MG63 (cell line): ENCODE measurements at regions not wholly inside any gene's neighbourhood (a gene's known extent, or its start where the extent isn't known, plus 50 kb on each side); places are given as distances from the start of the nearest gene placed in this dataset.

Experiments used
- DNase-seq: peaks from one replicate; pipeline ENCODE4 v3.0.0-alpha.2; 2020
- H3K27me3 ChIP-seq: fragments of 250-450 bp; sonication (Bioruptor Pico); 2 replicates; pipeline ENCODE4 v1.5.1; 2020; ENCODE audit warnings: mild to moderate bottlenecking, moderate library complexity
- H3K36me3 ChIP-seq: fragments of 250-450 bp; sonication (Bioruptor Pico); 2 replicates; pipeline ENCODE4 v1.5.1; 2020; ENCODE audit warnings: mild to moderate bottlenecking, moderate library complexity
- H3K4me3 ChIP-seq: fragments of 250-450 bp; sonication (Bioruptor Pico); 2 replicates; pipeline ENCODE4 v1.5.1; 2020; ENCODE audit warnings: mild to moderate bottlenecking, moderate library complexity
- H3K9me3 ChIP-seq: fragments of 250-450 bp; sonication (Bioruptor Pico); 2 replicates; pipeline ENCODE4 v1.5.1; 2020; ENCODE audit warnings: mild to moderate bottlenecking, moderate library complexity

DNA sequence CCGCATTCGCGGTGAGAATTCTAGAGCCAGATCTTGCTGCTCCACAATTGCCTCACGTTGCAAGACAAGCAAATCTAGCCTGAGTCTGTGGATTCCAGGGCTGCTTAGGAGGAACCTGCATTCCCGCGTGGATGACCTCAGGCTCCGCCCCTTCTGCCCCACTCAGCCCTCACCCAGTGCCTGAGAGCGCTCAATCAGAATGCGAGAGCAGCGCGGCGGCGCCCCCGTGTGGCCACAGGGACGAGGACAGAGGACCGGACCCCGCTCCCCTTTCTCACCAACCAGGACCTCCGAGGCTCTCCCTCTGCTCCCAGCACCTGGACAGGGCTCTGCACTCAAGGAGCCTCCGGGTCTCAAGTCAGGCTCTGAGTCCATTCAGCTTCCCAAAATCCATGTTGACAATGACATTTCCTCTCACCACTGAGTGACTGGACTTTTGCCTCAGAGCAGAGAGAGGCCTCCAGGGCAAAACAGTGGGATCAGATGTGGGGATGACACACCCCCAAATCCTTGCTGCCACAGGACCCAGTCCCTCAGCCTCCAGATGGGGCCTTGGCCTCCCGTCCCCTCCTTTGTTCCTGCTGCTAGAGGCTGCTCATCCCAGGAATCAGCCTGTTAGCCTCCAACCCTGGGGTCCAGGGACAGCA, 52.0 kb downstream of the RPP21 start:
- DNase-seq, result peak; percentile 56
- no peaks in the 10 kb centered on the region for H3K36me3 ChIP-seq
- H3K27me3 ChIP-seq, result no peaks in the 10 kb centered on the region
- H3K9me3 ChIP-seq, result no peaks in the 10 kb centered on the region
- no peak overlapping the region for H3K4me3 ChIP-seq

DNA sequence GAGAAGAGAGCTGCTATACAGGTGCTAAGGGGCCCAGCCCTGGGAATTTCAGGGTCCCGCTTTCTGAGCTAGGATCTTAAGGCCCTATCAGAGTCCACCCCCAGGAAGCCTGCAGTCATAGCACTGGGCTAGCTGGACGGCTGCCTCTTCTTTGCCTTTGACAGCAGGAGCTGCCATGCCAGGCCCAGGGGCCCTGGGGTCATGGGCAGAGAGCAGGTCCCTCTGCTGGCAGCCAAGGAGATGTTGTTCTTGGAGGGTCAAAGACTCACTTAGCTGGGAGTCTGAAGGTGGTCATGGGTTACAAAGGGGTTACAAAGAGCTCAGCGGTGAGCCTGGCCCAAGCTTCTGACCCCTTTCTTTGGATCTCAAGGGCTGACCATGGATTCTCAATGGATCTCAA, 52.7 kb downstream of the RPP21 start:
- Histone ChIP-seq H3K9me3 (no peaks in the 10 kb centered on the region), H3K27me3 (no peaks in the 10 kb centered on the region), H3K36me3 (no peaks in the 10 kb centered on the region), H3K4me3 (no peak overlapping the region)
- DNase-seq, result no peak

DNA sequence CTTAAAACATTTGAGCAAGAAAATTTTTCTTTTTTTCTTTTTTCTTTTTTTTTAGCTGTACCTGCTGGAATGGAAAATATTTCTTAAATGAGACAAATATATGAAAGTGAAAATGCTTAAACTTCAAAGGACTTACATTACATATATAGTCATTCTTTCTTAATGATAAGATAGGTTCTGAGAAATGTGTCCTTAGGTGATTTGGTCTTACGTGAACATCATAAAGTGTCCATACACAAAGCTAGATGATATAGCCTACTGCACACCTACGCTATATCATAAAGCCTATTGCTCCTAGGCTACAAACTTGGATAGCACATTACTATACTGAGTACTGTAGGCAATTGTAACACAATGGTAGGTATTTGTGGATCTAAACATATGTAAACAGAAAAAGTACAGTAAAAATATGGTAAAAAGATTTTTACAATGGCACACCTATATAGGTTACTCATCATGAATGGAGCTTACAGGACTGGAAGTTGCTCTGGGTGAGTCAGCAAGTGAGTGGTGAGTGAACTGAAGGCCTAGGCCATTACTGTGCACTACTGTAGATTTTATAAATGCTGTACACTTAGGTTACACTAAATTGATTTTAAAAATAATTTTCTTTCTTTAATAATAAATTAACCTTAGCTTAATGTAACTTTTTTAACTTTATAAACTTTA, 54.6 kb downstream of the RPP21 start:
- H3K36me3 ChIP-seq, result no peaks in the 10 kb centered on the region
- no peaks in the 10 kb centered on the region for H3K27me3 ChIP-seq
- H3K9me3 ChIP-seq, result no peaks in the 10 kb centered on the region
- DNase-seq, result peak; percentile 8
- no peak overlapping the region for H3K4me3 ChIP-seq

DNA sequence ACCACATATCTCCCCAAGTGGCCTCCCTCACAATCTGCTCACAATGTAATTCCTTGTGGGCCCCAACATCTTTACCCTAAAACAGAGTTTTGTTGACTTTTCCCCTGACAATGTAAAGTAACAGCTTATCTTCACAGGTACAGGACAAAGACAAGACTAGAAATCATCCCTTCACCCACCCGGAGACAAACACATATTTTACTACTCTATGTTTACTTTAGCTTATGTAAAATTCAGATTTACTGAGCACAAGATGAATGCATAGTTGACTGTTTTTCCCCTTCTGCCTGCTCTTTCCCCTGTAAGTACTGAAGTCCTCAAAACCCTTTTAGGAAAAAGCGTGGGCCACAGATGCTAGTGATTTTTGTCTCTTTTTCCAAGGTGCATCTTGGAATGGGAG, 61.0 kb downstream of the RPP21 start:
- no peaks in the 10 kb centered on the region; the same call in 1 of the 2 replicates for H3K9me3 ChIP-seq
- no peaks in the 10 kb centered on the region; the same call in 1 of the 2 replicates for H3K27me3 ChIP-seq
- no peak for DNase-seq
- H3K4me3 ChIP-seq, result no peak overlapping the region
- no peaks in the 10 kb centered on the region for H3K36me3 ChIP-seq

DNA sequence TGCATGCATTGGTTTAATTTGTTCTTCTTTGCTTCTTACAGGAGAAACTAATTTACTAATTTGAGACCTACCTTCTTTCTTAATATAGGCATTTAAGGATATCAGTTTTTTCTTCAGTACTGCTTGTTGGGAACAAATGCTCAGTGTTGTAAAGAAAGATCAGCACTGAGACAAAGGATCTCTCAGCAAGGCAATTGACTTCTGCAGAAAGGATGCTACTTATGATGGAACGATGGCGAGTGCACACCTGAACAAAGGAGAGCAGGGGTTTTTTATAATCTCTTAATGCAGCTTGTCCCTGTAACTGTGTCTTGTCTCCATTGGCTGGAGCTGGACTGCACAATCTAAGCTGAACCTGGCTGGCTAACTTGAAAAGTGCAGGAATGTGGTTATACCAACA, 64.2 kb downstream of the RPP21 start:
- Histone ChIP-seq H3K27me3 (peaks cover 11% of the 10 kb centered on the region; the same call in 1 of the 2 replicates), H3K9me3 (no peaks in the 10 kb centered on the region; the same call in 1 of the 2 replicates), H3K4me3 (no peak overlapping the region), H3K36me3 (no peaks in the 10 kb centered on the region)
- DNase-seq, result no peak

DNA sequence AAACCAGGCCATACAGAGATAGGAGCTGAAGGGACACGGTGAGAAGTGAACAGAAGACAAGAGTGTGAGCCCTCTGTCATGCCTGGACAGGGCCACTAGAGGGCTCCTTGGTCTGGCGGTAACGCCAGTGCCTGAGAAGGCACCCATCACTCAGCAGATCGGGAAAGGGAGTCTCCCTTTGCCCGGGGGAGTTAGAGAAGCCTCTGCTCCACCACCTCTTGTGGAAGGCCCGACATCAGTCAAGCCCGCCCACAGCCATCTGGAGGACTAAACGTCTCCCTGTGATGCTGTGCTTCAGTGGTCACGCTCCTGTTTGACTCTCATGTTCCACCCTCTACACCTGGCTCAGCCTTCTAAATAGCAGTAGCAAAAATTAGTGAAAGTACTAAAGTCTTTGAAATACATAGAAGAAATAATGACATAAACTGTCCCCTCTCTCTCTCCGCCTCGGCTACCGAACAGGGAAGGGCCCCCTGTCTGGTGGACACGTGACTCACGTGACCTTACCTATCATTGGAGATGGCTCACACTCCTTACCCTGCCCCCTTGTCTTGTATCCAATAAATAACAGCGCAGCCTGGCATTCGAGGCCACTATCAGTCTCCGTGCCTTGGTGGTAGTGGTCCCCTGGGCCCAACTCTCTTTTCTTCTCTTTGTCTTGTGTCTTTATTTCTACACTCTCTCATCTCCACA, 66.7 kb downstream of the RPP21 start:
- no peaks in the 10 kb centered on the region; the same call in 1 of the 2 replicates for H3K9me3 ChIP-seq
- H3K36me3 ChIP-seq, result no peaks in the 10 kb centered on the region
- H3K27me3 ChIP-seq, result peaks cover 11% of the 10 kb centered on the region; the same call in 1 of the 2 replicates
- peak; percentile 39 for DNase-seq
- H3K4me3 ChIP-seq, result no peak overlapping the region

DNA sequence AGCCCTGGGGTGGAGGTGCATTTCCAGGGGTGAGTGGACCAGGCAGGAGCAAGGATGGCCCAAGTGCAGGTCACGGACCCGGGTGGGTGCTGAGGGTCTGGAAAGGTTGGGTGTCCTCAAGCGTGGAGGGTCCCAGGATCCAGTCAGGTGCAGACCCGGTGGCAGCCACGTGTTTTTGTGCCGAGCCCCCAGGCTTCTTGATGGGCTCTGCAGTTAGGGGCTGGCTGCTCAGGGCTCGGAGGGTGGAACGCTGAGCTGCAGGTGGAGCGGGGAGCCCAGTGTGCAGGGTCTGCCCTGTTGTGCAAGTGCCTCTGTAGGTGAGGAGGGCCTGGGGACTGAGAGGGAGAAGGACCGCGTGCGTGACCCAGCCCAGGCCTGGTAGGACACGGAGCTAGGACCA, 70.9 kb upstream of the HLA-E start:
- H3K4me3 ChIP-seq, result no peak overlapping the region
- H3K9me3 ChIP-seq, result no peaks in the 10 kb centered on the region
- no peaks in the 10 kb centered on the region; the same call in 1 of the 2 replicates for H3K27me3 ChIP-seq
- H3K36me3 ChIP-seq, result no peaks in the 10 kb centered on the region
- no peak for DNase-seq

DNA sequence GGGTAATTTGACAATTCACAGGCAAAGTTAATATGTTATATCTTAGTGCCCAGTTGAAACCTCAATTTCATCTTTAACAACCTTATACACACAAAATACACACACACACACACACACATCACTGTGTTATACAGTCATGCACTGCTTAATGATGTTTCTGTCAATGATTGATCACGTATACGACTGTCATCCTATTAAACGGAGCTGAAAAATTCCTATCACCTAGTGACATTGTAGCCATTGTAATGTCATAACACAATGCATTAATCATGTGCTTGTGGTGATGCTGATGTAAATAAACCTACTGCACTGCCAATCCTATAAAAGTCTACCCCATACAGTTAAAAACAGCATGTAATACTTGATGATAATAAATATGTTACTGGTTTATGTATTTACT, 64.8 kb upstream of the HLA-E start:
- H3K36me3 ChIP-seq, result no peaks in the 10 kb centered on the region
- H3K9me3 ChIP-seq, result no peaks in the 10 kb centered on the region
- H3K27me3 ChIP-seq, result peaks cover 5% of the 10 kb centered on the region
- DNase-seq, result no peak
- H3K4me3 ChIP-seq, result no peak overlapping the region
